SK-N-SH (cell line): ENCODE measurements at regions not wholly inside any gene's neighbourhood (a gene's known extent, or its start where the extent isn't known, plus 50 kb on each side); places are given as distances from the start of the nearest gene placed in this dataset.

Experiments used
- CTCF ChIA-PET: fragments of 300-600, 350-600 bp; formaldehyde crosslinking; extraction: SDS; loops from one replicate; lab custom pipeline; 2021; lab: Yijun Ruan, JAX
- POLR2A ChIA-PET: fragments of 350-600 bp; sonication (Branson Sonifier 250); formaldehyde crosslinking; extraction: SDS; loops from one replicate; lab custom pipeline; 2020; ENCODE audit warnings: antibody characterized with exemption, inconsistent platforms; lab: Yijun Ruan, JAX
- DNase-seq: peaks from one replicate; pipeline ENCODE4 v3.0.0; 2012
- H2AFZ ChIP-seq: fragments of 200-600 bp; sonication (generic); 2 replicates; pipeline ENCODE4 v1.8.1; 2016; ENCODE audit warnings: antibody characterized with exemption, mild to moderate bottlenecking, low read depth
- H3F3A ChIP-seq: fragments of 200-600 bp; sonication (generic); replicated peaks from 2 replicates; pipeline ENCODE3; 2016; ENCODE audit warnings: antibody characterized with exemption, mild to moderate bottlenecking; ENCODE audit not compliant: insufficient read depth
- H3K27ac ChIP-seq, 2 experiments: fragments of 200-500 bp in 1 of 2; fragments of 200-600 bp in 1 of 2; sonication (Bioruptor generic) in 1 of 2; sonication (generic), shearing (Covaris generic) in 1 of 2; 2 replicates each; pipeline versions ENCODE4 v1.5.1 to v1.6.1; 2014 to 2016; ENCODE audit warnings: low read depth in 2 of 2, inconsistent platforms in 1 of 2, low read length in 1 of 2, mild to moderate bottlenecking in 1 of 2, mixed read lengths in 1 of 2
- H3K27me3 ChIP-seq: fragments of 200-600 bp; sonication (generic), shearing (Covaris generic); 2 replicates; pipeline ENCODE4 v1.6.1; 2016; ENCODE audit warnings: mixed run types; ENCODE audit not compliant: insufficient read depth
- H3K36me3 ChIP-seq, 2 experiments: fragments of 200-500 bp in 1 of 2; fragments of 200-600 bp in 1 of 2; sonication (Bioruptor generic) in 1 of 2; sonication (generic) in 1 of 2; replicated peaks in 1 of 2; 2 replicates each; pipeline versions ENCODE3 to v1.5.1; 2014 to 2016; ENCODE audit warnings: low read length in 1 of 2, mild to moderate bottlenecking in 1 of 2; ENCODE audit not compliant: insufficient read depth in 2 of 2, control insufficient read depth in 1 of 2
- H3K4me1 ChIP-seq, 2 experiments: fragments of 200-500 bp in 1 of 2; fragments of 200-600 bp in 1 of 2; sonication (Bioruptor generic) in 1 of 2; sonication (generic), shearing (Covaris generic) in 1 of 2; 2 replicates each; pipeline versions ENCODE4 v1.5.1 to v1.6.1; 2014 to 2016; ENCODE audit warnings: low read depth in 1 of 2, low read length in 1 of 2, mixed run types in 1 of 2; ENCODE audit not compliant: insufficient read depth in 2 of 2, control insufficient read depth in 1 of 2
- H3K4me2 ChIP-seq: fragments of 200-600 bp; sonication (generic), shearing (Covaris generic); 2 replicates; pipeline ENCODE4 v1.6.1; 2017; ENCODE audit warnings: mixed run types
- H3K4me3 ChIP-seq, 2 experiments: fragments of 200-500 bp in 1 of 2; fragments of 200-600 bp in 1 of 2; sonication (Bioruptor generic) in 1 of 2; sonication (generic), shearing (Covaris generic) in 1 of 2; 2 replicates each; pipeline versions ENCODE4 v1.5.1 to v1.8.1; 2014 to 2016; ENCODE audit warnings: low read depth in 2 of 2, inconsistent platforms in 1 of 2, low read length in 1 of 2, mild to moderate bottlenecking in 1 of 2, mixed read lengths in 1 of 2, moderate library complexity in 1 of 2
- H3K79me2 ChIP-seq: fragments of 200-600 bp; sonication (generic); 2 replicates; pipeline ENCODE4 v1.8.1; 2017; ENCODE audit warnings: mild to moderate bottlenecking; ENCODE audit not compliant: insufficient read depth
- H3K9ac ChIP-seq: fragments of 200-600 bp; sonication (generic); 2 replicates; pipeline ENCODE4 v1.6.1; 2017; ENCODE audit warnings: mixed run types
- H3K9me2 ChIP-seq: fragments of 200-600 bp; sonication (generic); 2 replicates; pipeline ENCODE4 v1.6.1; 2017; ENCODE audit warnings: mixed run types
- H3K9me3 ChIP-seq: fragments of 200-600 bp; sonication (generic); 2 replicates; pipeline ENCODE4 v1.6.1; 2017; ENCODE audit warnings: mixed run types, mild to moderate bottlenecking, moderate library complexity
- H4K20me1 ChIP-seq: fragments of 200-600 bp; sonication (generic); 2 replicates; pipeline ENCODE4 v1.6.1; 2017; ENCODE audit warnings: mild to moderate bottlenecking, mixed run types; ENCODE audit not compliant: insufficient read depth
- CHD2 ChIP-seq: fragments of 150-350 bp; IDR thresholded peaks from 2 replicates; pipeline ENCODE4 v1.6.1; 2018; ENCODE audit warnings: low read length; ENCODE audit not compliant: partially characterized antibody
- ELF1 ChIP-seq: IDR thresholded peaks from 2 replicates; pipeline ENCODE4 v1.4.0; 2012
- EP300 ChIP-seq, 2 experiments: IDR thresholded peaks; 2 replicates each; pipeline versions ENCODE4 v1.4.0 to v1.6.1; 2012; ENCODE audit warnings: borderline replicate concordance in 1 of 2, low read depth in 1 of 2, low read length in 1 of 2
- EZH2phosphoT487 ChIP-seq: fragments of 200-600 bp; sonication (generic); IDR thresholded peaks from 2 replicates; pipeline ENCODE4 v1.6.1; 2017; ENCODE audit warnings: low read depth, mixed run types, mild to moderate bottlenecking, antibody characterized with exemption, moderate library complexity, borderline replicate concordance
- GATA2 ChIP-seq: sonication (generic); formaldehyde crosslinking; IDR thresholded peaks from 2 replicates; pipeline ENCODE4 v1.5.0; 2020; ENCODE audit warnings: mild to moderate bottlenecking, missing genetic modification reagents
- MXI1 ChIP-seq: IDR thresholded peaks from 2 replicates; pipeline ENCODE4 v1.6.1; 2012; ENCODE audit warnings: mild to moderate bottlenecking, low read depth, low read length, improper control_type of control experiment
- NRF1 ChIP-seq: IDR thresholded peaks from 2 replicates; pipeline ENCODE4 v1.6.1; 2012; ENCODE audit warnings: low read depth, mild to moderate bottlenecking, low read length
- PBX3 ChIP-seq: IDR thresholded peaks from 2 replicates; pipeline ENCODE4; 2012
- RAD21 ChIP-seq: IDR thresholded peaks from 2 replicates; pipeline ENCODE4 v1.6.1; 2012; ENCODE audit warnings: mild to moderate bottlenecking, low read length
- REST ChIP-seq: IDR thresholded peaks from 2 replicates; pipeline ENCODE4 v1.6.1; 2012; ENCODE audit warnings: mild to moderate bottlenecking, low read depth, low read length, moderate library complexity
- RXRA ChIP-seq: IDR thresholded peaks from 2 replicates; pipeline ENCODE4 v1.4.0; 2012; ENCODE audit warnings: low read depth, mild to moderate bottlenecking, borderline replicate concordance
- SIN3A ChIP-seq: IDR thresholded peaks from 2 replicates; pipeline ENCODE4 v1.6.1; 2012; ENCODE audit warnings: low read depth, mild to moderate bottlenecking, low read length, moderate library complexity, borderline replicate concordance
- SMC3 ChIP-seq: IDR thresholded peaks from 2 replicates; pipeline ENCODE4 v1.6.1; 2012; ENCODE audit warnings: low read depth, low read length, improper control_type of control experiment
- TAF1 ChIP-seq: IDR thresholded peaks from 2 replicates; pipeline ENCODE4 v1.6.1; 2012; ENCODE audit warnings: low read depth, mild to moderate bottlenecking, low read length, moderate library complexity, borderline replicate concordance
- WGBS: methylation state at CpG from one replicate; pipeline ENCODE4 v1.1.6; 2017; ENCODE audit warnings: low lambda C conversion rate; 5-methylcytosine and 5-hydroxymethylcytosine counted together

GRCh38 chr2:234850818-234851217 is 101.0 kb upstream of the SH3BP4 start:
- ChIA-PET POLR2A (interaction anchor here (0.6 kb wide), 1 partner anchor 40 kb away, joined by 3 read pairs; no protein-coding TSS in a partner anchor), CTCF (interaction anchor here (1.0 kb wide), 1 partner anchor 12 kb away, joined by 4 read pairs; no protein-coding TSS in a partner anchor)
- H3K4me3 ChIP-seq: no peak overlapping the region
- H3K36me3 ChIP-seq: no peaks in the 10 kb centered on the region
- no peaks in the 10 kb centered on the region for H3K27me3 ChIP-seq
- no peaks in the 10 kb centered on the region for H3F3A ChIP-seq
- DNase-seq: no peak
- H3K9ac ChIP-seq: no peak overlapping the region
- H3K9me3 ChIP-seq: no peaks in the 10 kb centered on the region
- H4K20me1 ChIP-seq: no peaks in the 10 kb centered on the region
- H3K9me2 ChIP-seq: no peaks in the 10 kb centered on the region
- H3K4me2 ChIP-seq: no peak overlapping the region
- H3K4me1 ChIP-seq: no peaks in the 10 kb centered on the region; a peak in 1 of 4 replicates
- no peak overlapping the region for H3K27ac ChIP-seq
- H2AFZ ChIP-seq: no peak overlapping the region
- WGBS: 66% methylated on average over 5 of the region's 5 CpGs
- no peak for TF ChIP-seq NRF1
- TF ChIP-seq GATA2 (CRISPR knock-in tag): no peak
- no peak for TF ChIP-seq ELF1
- no peak for TF ChIP-seq MXI1
- no peak for TF ChIP-seq PBX3
- TF ChIP-seq RXRA: no peak
- TF ChIP-seq SIN3A: no peak
- TF ChIP-seq TAF1: no peak
- TF ChIP-seq SMC3: no peak
- TF ChIP-seq EP300 (IDR thresholded peaks at IDR 0.05; ENCODE audit: borderline replicate concordance in 1 of 2, low read depth in 1 of 2, low read length in 1 of 2): no peak
- TF ChIP-seq, all 33 proteins: peak for 0
- H3K79me2 ChIP-seq: no peaks in the 10 kb centered on the region

GRCh38 chr2:234849678-234850077 is 102.1 kb upstream of the SH3BP4 start:
- ChIA-PET POLR2A (no interaction called here), CTCF (no interaction called here)
- no peaks in the 10 kb centered on the region for H3K9me2 ChIP-seq
- no peak for TF ChIP-seq EZH2phosphoT487
- no peak for TF ChIP-seq ELF1
- TF ChIP-seq REST: no peak
- no peak for TF ChIP-seq SIN3A
- TF ChIP-seq CHD2: no peak
- TF ChIP-seq RAD21: no peak
- TF ChIP-seq SMC3: no peak
- no peak overlapping the region for H3K4me3 ChIP-seq
- WGBS: 91% methylated on average over 4 of the region's 4 CpGs
- no peaks in the 10 kb centered on the region for H3F3A ChIP-seq
- H3K36me3 ChIP-seq: no peaks in the 10 kb centered on the region
- H3K27me3 ChIP-seq: no peaks in the 10 kb centered on the region
- no peaks in the 10 kb centered on the region for H3K9me3 ChIP-seq
- DNase-seq: no peak
- H3K4me1 ChIP-seq: no peaks in the 10 kb centered on the region; a peak in 1 of 4 replicates
- H4K20me1 ChIP-seq: no peaks in the 10 kb centered on the region
- no peaks in the 10 kb centered on the region for H3K79me2 ChIP-seq
- H3K4me2 ChIP-seq: no peak overlapping the region
- H3K9ac ChIP-seq: no peak overlapping the region
- no peak overlapping the region for H3K27ac ChIP-seq
- no peak overlapping the region for H2AFZ ChIP-seq
